KOPT-K1 (cell line): ENCODE measurements at regions not wholly inside any gene's neighbourhood (a gene's known extent, or its start where the extent isn't known, plus 50 kb on each side); places are given as distances from the start of the nearest gene placed in this dataset.

Experiments used
- H3K27ac ChIP-seq: fragments of 200-600 bp; sonication (generic); 2 replicates; pipeline ENCODE4 v1.5.1; 2016; ENCODE audit warnings: antibody characterized with exemption, mild to moderate bottlenecking, low read depth, low read length; ENCODE audit not compliant: poor library complexity, severe bottlenecking
- H3K36me3 ChIP-seq: fragments of 200-600 bp; sonication (generic); 2 replicates; pipeline ENCODE4 v1.5.1; 2017; ENCODE audit warnings: antibody characterized with exemption, mild to moderate bottlenecking, low read length, moderate library complexity; ENCODE audit not compliant: insufficient read depth
- H3K9me3 ChIP-seq: fragments of 200-600 bp; sonication (generic); 2 replicates; pipeline ENCODE4 v1.5.1; 2017; ENCODE audit warnings: antibody characterized with exemption, low read length, mild to moderate bottlenecking; ENCODE audit not compliant: insufficient read depth, poor library complexity, severe bottlenecking

DNA sequence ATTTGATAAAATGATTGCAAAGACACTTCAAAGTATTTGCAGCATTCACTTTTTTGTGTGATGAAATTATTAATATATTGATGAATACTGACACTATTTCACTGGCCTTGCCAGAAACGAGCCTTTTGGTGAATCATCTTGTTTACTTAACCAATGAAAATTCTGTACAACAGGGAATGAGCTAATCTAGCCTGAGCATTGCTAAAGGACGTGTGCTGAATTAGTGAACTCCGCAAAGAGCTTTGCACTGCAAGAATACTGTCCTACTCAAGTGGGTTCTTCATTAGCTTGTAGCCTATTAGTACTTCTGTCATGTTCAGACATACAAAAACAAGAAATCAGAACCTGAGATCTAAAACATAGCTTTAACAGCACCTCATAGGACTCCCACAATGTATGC, 172.0 kb upstream of the NRSN1 start:
- Histone ChIP-seq H3K27ac (no peak overlapping the region), H3K36me3 (no peaks in the 10 kb centered on the region), H3K9me3 (no peaks in the 10 kb centered on the region)

GRCh38 chr6:23957017-23957416, 169.0 kb upstream of the NRSN1 start:
- Histone ChIP-seq H3K9me3 (no peaks in the 10 kb centered on the region), H3K27ac (no peak overlapping the region), H3K36me3 (no peaks in the 10 kb centered on the region)

GRCh38 chr6:23964865-23965264, 161.2 kb upstream of the NRSN1 start:
- Histone ChIP-seq H3K27ac (no peak overlapping the region), H3K9me3 (no peaks in the 10 kb centered on the region), H3K36me3 (no peaks in the 10 kb centered on the region)

DNA sequence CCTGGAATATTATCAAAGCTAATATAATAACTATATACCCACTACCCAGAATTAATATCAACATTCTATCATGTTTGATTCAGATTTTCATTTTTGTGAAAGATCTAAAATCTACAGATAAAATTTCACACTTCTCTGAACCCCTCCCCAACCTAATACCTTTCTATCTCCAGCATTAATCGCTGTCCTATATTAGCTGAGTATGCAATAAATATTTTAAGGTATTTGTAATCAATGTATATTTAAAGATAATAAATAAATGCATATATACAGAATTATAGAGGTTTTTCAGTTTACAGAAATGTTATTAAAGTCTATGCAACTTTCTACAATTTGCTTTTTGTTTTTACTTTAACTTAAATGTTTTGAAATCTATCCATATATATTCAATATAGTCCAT, 156.7 kb upstream of the NRSN1 start:
- Histone ChIP-seq H3K36me3 (no peaks in the 10 kb centered on the region), H3K27ac (no peak overlapping the region), H3K9me3 (no peaks in the 10 kb centered on the region)

DNA sequence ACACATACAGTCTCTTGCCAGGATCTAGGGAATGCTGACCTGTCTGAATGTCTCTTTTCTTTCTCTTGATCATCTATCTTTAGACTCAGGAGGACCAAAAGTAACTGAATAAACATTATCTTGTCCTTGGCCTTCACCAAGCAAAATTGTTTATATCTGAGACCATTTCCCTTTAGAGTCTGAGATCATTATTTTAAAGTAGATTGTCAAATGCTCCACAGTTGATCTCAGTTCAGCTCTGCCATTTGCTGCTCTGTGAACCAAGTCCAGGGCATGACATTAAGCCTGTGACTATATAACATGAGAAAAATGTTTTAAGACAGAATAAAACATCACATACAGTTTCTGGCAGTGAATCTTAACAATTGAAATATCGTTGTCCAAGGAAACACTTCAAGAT, 148.3 kb upstream of the NRSN1 start:
- H3K36me3 ChIP-seq, result no peaks in the 10 kb centered on the region
- H3K27ac ChIP-seq, result no peak overlapping the region
- H3K9me3 ChIP-seq, result no peaks in the 10 kb centered on the region

DNA sequence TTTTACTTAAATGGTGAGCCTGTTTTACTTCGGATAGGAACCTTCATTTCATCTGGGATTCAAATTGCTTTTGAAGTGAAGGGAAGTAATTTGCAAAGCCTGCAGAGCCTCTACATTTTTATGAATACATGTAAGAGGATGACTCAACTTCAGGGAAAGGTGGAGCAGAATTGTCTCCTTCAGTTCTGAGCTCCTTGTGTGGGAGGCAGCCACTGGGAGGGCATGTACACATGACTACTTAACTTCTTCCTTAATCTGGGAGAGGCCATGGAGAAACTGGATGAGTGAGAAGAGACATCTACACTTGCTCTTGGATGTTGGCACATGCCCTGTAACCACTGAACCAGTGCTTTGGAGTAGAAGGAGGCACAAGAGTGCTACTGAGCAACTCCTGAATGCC, 145.1 kb upstream of the NRSN1 start:
- Histone ChIP-seq H3K9me3 (no peaks in the 10 kb centered on the region), H3K36me3 (no peaks in the 10 kb centered on the region), H3K27ac (no peak overlapping the region)

DNA sequence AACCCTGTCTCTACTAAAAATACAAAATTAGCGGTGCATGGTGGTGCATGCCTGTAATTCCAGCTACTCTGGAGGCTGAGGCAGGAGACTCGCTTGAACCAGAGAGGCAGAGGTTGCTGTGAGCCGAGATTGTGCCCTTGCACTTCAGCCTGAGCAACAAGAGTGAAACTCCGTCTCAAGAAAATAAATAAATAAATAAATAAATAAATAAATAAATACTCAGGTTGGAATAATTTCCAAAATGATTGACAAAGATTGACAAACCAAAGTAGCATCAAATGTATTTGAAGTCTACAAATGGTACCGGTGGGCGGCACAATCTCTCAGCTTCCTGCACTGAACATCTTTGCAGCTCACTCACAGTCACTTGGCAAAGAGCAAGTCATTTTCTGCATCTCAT, 144.1 kb upstream of the NRSN1 start:
- Histone ChIP-seq H3K9me3 (no peaks in the 10 kb centered on the region), H3K36me3 (no peaks in the 10 kb centered on the region), H3K27ac (no peak overlapping the region)

DNA sequence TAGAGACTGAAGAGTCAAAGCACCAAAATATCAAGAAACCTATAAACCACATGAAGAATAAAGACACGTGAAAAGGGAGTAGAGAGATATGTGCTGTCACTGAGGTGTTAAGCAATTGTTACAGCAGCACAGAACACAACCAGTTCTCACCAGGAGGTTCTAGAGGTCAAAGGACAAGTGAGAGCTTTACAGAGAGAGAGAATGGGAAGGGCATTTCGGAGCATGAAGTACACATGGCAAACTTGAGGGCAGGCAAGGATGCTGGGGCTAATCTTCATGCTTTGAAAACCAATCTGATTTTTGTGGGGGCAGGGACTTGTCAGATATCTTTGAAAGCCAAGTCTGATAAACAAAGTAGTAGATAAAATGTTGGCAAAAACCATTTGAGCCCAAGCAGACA, 142.3 kb upstream of the NRSN1 start:
- Histone ChIP-seq H3K9me3 (no peaks in the 10 kb centered on the region), H3K27ac (no peak overlapping the region)

GRCh38 chr6:23985015-23985414, 141.0 kb upstream of the NRSN1 start:
- no peaks in the 10 kb centered on the region for H3K9me3 ChIP-seq
- no peak overlapping the region for H3K27ac ChIP-seq
- H3K36me3 ChIP-seq, result no peaks in the 10 kb centered on the region

More for the DNA sequence above, 142.3 kb upstream of the NRSN1 start:
- no peaks in the 10 kb centered on the region for H3K36me3 ChIP-seq

DNA sequence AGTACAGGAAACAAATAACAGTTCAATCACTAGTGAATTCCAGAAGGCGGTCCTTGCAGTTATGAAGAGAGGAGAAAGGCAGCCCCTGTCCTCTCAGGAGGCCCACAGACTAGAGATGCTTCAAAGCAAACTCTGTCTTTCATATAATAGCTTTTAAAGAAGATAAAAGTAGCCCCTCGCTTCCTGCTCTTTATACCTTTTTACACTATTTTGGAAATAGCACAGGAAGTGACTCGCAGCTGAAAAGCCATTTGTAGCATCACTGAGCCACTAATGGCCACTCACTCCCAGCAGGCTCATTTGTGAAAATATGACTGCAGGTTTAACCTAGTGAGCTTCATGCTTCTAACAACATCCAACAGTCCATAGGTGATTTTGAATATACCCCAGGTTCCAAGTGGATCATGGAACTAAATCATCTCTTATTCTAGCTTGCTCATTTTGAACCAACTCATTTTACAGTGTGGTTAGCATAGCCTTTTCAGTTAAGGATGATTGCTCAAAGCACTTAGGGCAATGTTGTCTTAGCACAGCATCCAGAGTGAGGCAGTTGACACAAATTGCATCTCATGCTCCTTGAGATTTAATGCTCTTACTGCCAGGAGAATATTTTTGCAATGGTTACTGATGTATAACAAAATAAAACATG, 136.0 kb upstream of the NRSN1 start:
- Histone ChIP-seq H3K9me3 (no peaks in the 10 kb centered on the region), H3K27ac (no peak overlapping the region), H3K36me3 (no peaks in the 10 kb centered on the region)

DNA sequence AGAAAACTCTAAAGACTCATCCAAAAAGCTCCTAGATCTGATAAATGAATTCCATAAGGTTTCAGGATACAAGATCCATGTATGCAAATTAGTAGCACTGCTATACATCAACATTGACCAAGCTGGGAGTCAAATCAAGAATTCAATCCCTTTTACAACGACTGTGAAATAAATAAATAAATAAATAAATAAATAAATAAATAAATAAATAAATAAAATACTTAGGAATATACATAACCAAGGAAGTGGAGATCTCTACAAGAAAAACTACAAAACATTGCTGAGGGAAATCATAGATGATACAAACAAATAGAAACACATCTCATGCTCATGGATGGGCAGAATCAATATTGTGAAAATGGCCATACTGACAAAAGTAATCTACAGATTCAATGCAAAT, 132.0 kb upstream of the NRSN1 start:
- Histone ChIP-seq H3K9me3 (no peaks in the 10 kb centered on the region), H3K36me3 (no peaks in the 10 kb centered on the region), H3K27ac (no peak overlapping the region)

DNA sequence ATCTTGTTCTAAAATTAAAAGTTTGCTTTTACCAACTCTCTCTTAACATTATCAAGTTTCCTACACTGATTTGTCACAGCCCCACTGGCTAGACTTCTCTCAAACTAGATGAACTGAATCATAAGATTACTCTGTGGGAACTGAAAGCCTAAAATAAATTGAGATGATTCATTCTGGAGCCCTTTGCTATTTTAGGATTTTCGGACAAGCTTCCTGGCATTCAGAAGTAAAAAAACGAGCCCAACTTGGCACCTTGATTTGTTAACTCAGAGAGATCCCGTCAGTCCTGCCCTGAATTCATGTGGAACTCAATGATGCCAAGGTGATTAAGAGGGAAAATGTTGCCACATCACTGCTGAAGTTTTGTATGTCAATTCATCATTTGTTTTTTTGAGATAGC, 122.0 kb upstream of the NRSN1 start:
- Histone ChIP-seq H3K27ac (no peak overlapping the region), H3K36me3 (no peaks in the 10 kb centered on the region), H3K9me3 (no peaks in the 10 kb centered on the region)

- H3K9me3 ChIP-seq, result no peaks in the 10 kb centered on the region
- no peak overlapping the region for H3K27ac ChIP-seq
- H3K36me3 ChIP-seq, result no peaks in the 10 kb centered on the region
Observed at GRCh38 chr6:24004659-24005058, 121.4 kb upstream of the NRSN1 start.

DNA sequence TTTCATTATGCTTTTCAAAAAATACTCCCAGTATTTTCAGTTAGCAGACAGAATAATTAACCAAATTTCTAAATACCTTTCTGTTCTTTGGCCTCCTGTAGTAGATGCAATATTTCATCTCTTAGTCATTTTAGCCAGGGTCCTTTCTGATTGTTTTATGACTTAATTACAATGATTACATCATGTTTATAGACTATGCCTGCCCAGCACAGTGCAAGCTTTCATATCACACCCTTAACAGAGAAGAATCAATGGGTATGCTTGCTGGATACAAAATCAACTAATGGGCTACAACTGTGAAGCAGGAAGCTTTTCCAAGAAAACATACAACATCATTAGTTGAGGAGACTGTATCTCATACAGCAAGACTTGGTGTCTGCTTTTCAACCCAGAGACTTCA, 119.8 kb upstream of the NRSN1 start:
- no peak overlapping the region for H3K27ac ChIP-seq
- H3K9me3 ChIP-seq, result no peaks in the 10 kb centered on the region
- no peaks in the 10 kb centered on the region for H3K36me3 ChIP-seq

- no peaks in the 10 kb centered on the region for H3K36me3 ChIP-seq
- H3K27ac ChIP-seq, result no peak overlapping the region
- no peaks in the 10 kb centered on the region for H3K9me3 ChIP-seq
Observed at GRCh38 chr6:24009319-24009718, 116.7 kb upstream of the NRSN1 start.

DNA sequence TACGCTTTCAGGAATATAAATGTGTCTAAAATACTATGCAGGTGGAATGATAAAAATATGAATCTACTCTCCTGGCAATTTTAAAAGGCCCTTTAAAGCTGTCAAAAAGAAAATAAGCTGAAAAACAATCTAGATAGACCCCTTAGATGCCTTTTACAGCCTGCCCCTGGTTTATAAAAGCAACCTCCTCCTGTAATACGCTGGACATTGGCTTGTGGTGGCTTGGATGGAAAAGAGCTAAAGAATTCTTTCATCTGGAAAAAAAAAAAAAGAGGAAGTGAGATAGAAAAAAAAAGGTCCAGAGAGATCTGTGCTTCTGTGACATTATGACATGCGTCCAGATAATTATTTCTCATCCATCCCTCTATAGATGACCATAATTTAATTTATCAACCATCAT, 115.9 kb upstream of the NRSN1 start:
- no peak overlapping the region for H3K27ac ChIP-seq
- H3K36me3 ChIP-seq, result no peaks in the 10 kb centered on the region
- H3K9me3 ChIP-seq, result no peaks in the 10 kb centered on the region
